Esophagus muscularis mucosa (tissue), 3 donors: ENCODE measurements at regions not wholly inside any gene's neighbourhood (a gene's known extent, or its start where the extent isn't known, plus 50 kb on each side); places are given as distances from the start of the nearest gene placed in this dataset.

Experiments used
- CTCF ChIP-seq, 3 experiments: fragments of 200-600 bp in 2 of 3; fragments of 450-650 bp in 1 of 3; sonication (generic) in 2 of 3; IDR thresholded peaks; one replicate each; pipeline ENCODE4 v1.5.1; 2017 to 2019; ENCODE audit warnings: antibody characterized with exemption in 3 of 3, mild to moderate bottlenecking in 2 of 3, moderate library complexity in 1 of 3
- EP300 ChIP-seq: sonication (generic); formaldehyde crosslinking; IDR thresholded peaks from one replicate; pipeline ENCODE4 v1.6.1; 2017; ENCODE audit warnings: antibody characterized with exemption

DNA sequence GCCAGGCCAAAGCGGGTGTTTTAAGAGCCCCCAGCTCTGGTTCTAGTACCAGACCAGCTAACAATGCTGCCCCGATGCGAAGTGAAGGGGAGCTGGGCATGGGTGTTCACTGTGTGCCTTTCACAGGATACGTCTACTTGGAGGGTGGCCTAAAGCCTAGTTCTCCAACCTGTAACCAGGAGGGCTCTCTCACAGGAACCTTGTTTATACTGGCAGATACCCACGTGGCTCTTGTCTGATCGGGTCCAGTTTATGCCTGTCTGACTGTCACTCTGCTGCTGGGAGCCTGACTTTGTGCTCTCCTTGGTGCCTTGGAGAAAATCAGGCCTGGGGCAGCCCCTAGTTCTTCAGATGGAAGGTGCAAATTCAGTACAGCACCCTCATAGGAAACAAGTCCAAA is 60.2 kb upstream of the RNF144B start:
- TF ChIP-seq EP300 (no peak), CTCF (IDR thresholded peaks at IDR 0.05) (no peak)
